ENCODE measurements at regions not wholly inside any gene's neighbourhood (a gene's known extent, or its start where the extent isn't known, plus 50 kb on each side); places are given as distances from the start of the nearest gene placed in this dataset.
"Not testable (repeated sequence)": the region's sequence is repeated elsewhere in the genome, so short reads cannot be mapped to it uniquely, and the experiment has no call there.

GRCh38 chr22:11034660-11034987 lies 4493.4 kb upstream of the OR11H1 start:
- TF ChIP-seq, protein P1, sequence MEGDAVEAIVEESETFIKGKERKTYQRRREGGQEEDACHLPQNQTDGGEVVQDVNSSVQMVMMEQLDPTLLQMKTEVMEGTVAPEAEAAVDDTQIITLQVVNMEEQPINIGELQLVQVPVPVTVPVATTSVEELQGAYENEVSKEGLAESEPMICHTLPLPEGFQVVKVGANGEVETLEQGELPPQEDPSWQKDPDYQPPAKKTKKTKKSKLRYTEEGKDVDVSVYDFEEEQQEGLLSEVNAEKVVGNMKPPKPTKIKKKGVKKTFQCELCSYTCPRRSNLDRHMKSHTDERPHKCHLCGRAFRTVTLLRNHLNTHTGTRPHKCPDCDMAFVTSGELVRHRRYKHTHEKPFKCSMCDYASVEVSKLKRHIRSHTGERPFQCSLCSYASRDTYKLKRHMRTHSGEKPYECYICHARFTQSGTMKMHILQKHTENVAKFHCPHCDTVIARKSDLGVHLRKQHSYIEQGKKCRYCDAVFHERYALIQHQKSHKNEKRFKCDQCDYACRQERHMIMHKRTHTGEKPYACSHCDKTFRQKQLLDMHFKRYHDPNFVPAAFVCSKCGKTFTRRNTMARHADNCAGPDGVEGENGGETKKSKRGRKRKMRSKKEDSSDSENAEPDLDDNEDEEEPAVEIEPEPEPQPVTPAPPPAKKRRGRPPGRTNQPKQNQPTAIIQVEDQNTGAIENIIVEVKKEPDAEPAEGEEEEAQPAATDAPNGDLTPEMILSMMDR (IDR thresholded peaks at IDR 0.05), result not testable (repeated sequence)
- not testable (repeated sequence) for TF ChIP-seq POLR2A (IDR thresholded peaks at IDR 0.05)
